ENCODE measurements at regions not wholly inside any gene's neighbourhood (a gene's known extent, or its start where the extent isn't known, plus 50 kb on each side); places are given as distances from the start of the nearest gene placed in this dataset.
"Not testable (repeated sequence)": the region's sequence is repeated elsewhere in the genome, so short reads cannot be mapped to it uniquely, and the experiment has no call there.

DNA sequence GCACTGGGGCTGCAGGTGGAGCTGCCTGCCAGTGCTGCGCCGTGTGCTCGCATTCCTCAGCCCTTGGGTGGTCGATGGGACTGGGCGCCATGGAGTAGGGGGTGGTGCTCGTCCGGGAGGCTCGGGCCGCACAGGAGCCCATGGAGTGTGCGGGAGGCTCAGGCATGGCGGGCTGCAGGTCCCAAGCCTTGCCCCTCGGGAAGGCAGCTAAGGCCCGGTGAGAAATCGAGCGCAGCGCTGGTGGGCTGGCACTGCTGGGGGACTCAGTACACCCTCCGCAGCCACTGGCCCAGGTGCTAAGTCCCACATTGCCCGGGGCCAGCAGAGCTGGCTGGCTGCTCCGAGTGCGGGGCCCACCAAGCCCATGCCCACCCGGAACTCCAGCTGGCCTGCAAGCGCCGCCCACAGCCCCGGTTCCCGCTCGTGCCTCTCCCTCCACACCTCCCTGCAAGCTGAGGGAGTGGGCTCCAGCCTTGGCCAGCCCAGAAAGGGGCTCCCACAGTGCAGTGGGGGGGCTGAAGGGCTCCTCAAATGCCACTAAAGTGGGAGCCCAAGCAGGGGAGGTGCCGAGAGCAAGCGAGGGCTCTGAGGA is 467.8 kb downstream of the AMY1C start:
- TF ChIP-seq, protein P1, sequence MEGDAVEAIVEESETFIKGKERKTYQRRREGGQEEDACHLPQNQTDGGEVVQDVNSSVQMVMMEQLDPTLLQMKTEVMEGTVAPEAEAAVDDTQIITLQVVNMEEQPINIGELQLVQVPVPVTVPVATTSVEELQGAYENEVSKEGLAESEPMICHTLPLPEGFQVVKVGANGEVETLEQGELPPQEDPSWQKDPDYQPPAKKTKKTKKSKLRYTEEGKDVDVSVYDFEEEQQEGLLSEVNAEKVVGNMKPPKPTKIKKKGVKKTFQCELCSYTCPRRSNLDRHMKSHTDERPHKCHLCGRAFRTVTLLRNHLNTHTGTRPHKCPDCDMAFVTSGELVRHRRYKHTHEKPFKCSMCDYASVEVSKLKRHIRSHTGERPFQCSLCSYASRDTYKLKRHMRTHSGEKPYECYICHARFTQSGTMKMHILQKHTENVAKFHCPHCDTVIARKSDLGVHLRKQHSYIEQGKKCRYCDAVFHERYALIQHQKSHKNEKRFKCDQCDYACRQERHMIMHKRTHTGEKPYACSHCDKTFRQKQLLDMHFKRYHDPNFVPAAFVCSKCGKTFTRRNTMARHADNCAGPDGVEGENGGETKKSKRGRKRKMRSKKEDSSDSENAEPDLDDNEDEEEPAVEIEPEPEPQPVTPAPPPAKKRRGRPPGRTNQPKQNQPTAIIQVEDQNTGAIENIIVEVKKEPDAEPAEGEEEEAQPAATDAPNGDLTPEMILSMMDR (IDR thresholded peaks at IDR 0.05): not testable (repeated sequence)
- not testable (repeated sequence) for TF ChIP-seq POLR2A (IDR thresholded peaks at IDR 0.05)

Measured in testis (tissue), 2 donors.